Islet of Langerhans (tissue), 1 donor: ENCODE measurements at regions not wholly inside any gene's neighbourhood (a gene's known extent, or its start where the extent isn't known, plus 50 kb on each side); places are given as distances from the start of the nearest gene placed in this dataset.
"Not testable (repeated sequence)": the region's sequence is repeated elsewhere in the genome, so short reads cannot be mapped to it uniquely, and the experiment has no call there.

Experiments used
- FAIRE-seq: peaks from one replicate; lab custom pipeline; 2011; peaks lifted over from hg19 to GRCh38; lab: Jason Lieb, UNC

- no peak for FAIRE-seq
Measured at GRCh38 chr2:187874786-187875185, 320.6 kb upstream of the TFPI start.

- FAIRE-seq, result no peak
Measured at GRCh38 chr2:187875261-187876141, 321.3 kb upstream of the TFPI start.

- no peak for FAIRE-seq
Measured at GRCh38 chr2:187876554-187876953, 322.3 kb upstream of the TFPI start.

GRCh38 chr2:187877391-187877790 lies 323.2 kb upstream of the TFPI start:
- no peak for FAIRE-seq

- FAIRE-seq, result no peak
Measured at GRCh38 chr2:187878112-187878511, 323.9 kb upstream of the TFPI start.

GRCh38 chr2:187879491-187879890 lies 325.3 kb upstream of the TFPI start:
- no peak for FAIRE-seq

- no peak for FAIRE-seq
Measured at GRCh38 chr2:187884003-187884402, 329.8 kb upstream of the TFPI start.

GRCh38 chr2:187890690-187891089 lies 336.5 kb upstream of the TFPI start:
- no peak for FAIRE-seq

- FAIRE-seq, result no peak
Measured at GRCh38 chr2:187900021-187900420, 345.8 kb upstream of the TFPI start.

GRCh38 chr2:187906021-187906420 lies 351.8 kb upstream of the TFPI start:
- no peak for FAIRE-seq

GRCh38 chr2:187910922-187911321 lies 356.7 kb upstream of the TFPI start:
- not testable (repeated sequence) for FAIRE-seq

- FAIRE-seq, result no peak
Measured at GRCh38 chr2:187912950-187913349, 358.7 kb upstream of the TFPI start.

GRCh38 chr2:187915810-187916209 lies 361.6 kb upstream of the TFPI start:
- FAIRE-seq, result no peak

- no peak for FAIRE-seq
Measured at GRCh38 chr2:187916799-187917198, 362.6 kb upstream of the TFPI start.

- no peak for FAIRE-seq
Measured at GRCh38 chr2:187917535-187917934, 363.3 kb upstream of the TFPI start.

- peak; percentile 24 for FAIRE-seq
Measured at GRCh38 chr2:187918996-187919821, 365.0 kb upstream of the TFPI start.

GRCh38 chr2:187920511-187920910 lies 366.3 kb upstream of the TFPI start:
- FAIRE-seq, result no peak

- no peak for FAIRE-seq
Measured at GRCh38 chr2:187922846-187923245, 368.6 kb upstream of the TFPI start.

GRCh38 chr2:187924293-187924692 lies 367.4 kb upstream of the GULP1 start:
- FAIRE-seq, result no peak

- FAIRE-seq, result no peak
Measured at GRCh38 chr2:187934236-187934635, 357.4 kb upstream of the GULP1 start.

GRCh38 chr2:187934692-187935091 lies 357.0 kb upstream of the GULP1 start:
- no peak for FAIRE-seq

- FAIRE-seq, result no peak
Measured at GRCh38 chr2:187935126-187935525, 356.5 kb upstream of the GULP1 start.

- no peak for FAIRE-seq
Measured at GRCh38 chr2:187936228-187936627, 355.4 kb upstream of the GULP1 start.
